IMR-90 (cell line): ENCODE measurements at regions not wholly inside any gene's neighbourhood (a gene's known extent, or its start where the extent isn't known, plus 50 kb on each side); places are given as distances from the start of the nearest gene placed in this dataset.

Source experiments
- CEBPB ChIP-seq: IDR thresholded peaks from 2 replicates; pipeline ENCODE4 v1.6.1; 2012; ENCODE audit warnings: low read depth, low read length, improper control_type of control experiment
- CHD1 ChIP-seq: IDR thresholded peaks from 2 replicates; pipeline ENCODE4 v1.6.1; 2012; ENCODE audit warnings: low read depth, low read length, improper control_type of control experiment
- CTCF ChIP-seq: conservative IDR thresholded peaks from 2 replicates; pipeline ENCODE4 v1.5.1; 2012; ENCODE audit warnings: mild to moderate bottlenecking, low read depth, low read length, improper control_type of control experiment
- MXI1 ChIP-seq: IDR thresholded peaks from 2 replicates; pipeline ENCODE4 v1.6.1; 2012; ENCODE audit warnings: low read depth, mild to moderate bottlenecking, low read length, moderate library complexity, borderline replicate concordance
- NFE2L2 ChIP-seq: fragments of 150-350 bp; IDR thresholded peaks from 2 replicates; pipeline ENCODE4 v1.6.1; 2016; ENCODE audit warnings: low read depth, mild to moderate bottlenecking, low read length
- POLR2A ChIP-seq: IDR thresholded peaks from 2 replicates; pipeline ENCODE4 v1.6.1; 2012; ENCODE audit warnings: mild to moderate bottlenecking, low read depth, low read length
- RAD21 ChIP-seq: IDR thresholded peaks from 2 replicates; pipeline ENCODE4 v1.6.1; 2012; ENCODE audit warnings: low read length, improper control_type of control experiment
- RCOR1 ChIP-seq: IDR thresholded peaks from 2 replicates; pipeline ENCODE4 v1.6.1; 2012; ENCODE audit warnings: mild to moderate bottlenecking, low read length, improper control_type of control experiment; ENCODE audit not compliant: insufficient replicate concordance
- SMC3 ChIP-seq: fragments of 150-350 bp; IDR thresholded peaks from 2 replicates; pipeline ENCODE4 v1.6.1; 2016; ENCODE audit warnings: low read depth, mild to moderate bottlenecking, antibody characterized with exemption, low read length, moderate library complexity
- TF ChIP-seq, protein P1 (sequence below): fragments of 150-350 bp; IDR thresholded peaks from 2 replicates; pipeline ENCODE4 v1.6.1; 2016; ENCODE audit warnings: low read depth, mild to moderate bottlenecking, low read length, moderate library complexity, borderline replicate concordance

GRCh38 chr18:5825663-5826062, 69.7 kb downstream of the TMEM200C start:
- no peak for TF ChIP-seq CTCF
- TF ChIP-seq POLR2A, result no peak
- TF ChIP-seq MXI1, result no peak
- TF ChIP-seq, protein P1, sequence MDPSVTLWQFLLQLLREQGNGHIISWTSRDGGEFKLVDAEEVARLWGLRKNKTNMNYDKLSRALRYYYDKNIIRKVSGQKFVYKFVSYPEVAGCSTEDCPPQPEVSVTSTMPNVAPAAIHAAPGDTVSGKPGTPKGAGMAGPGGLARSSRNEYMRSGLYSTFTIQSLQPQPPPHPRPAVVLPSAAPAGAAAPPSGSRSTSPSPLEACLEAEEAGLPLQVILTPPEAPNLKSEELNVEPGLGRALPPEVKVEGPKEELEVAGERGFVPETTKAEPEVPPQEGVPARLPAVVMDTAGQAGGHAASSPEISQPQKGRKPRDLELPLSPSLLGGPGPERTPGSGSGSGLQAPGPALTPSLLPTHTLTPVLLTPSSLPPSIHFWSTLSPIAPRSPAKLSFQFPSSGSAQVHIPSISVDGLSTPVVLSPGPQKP, result no peak
- TF ChIP-seq SMC3, result no peak
- TF ChIP-seq RCOR1, result no peak
- TF ChIP-seq RAD21, result no peak
- TF ChIP-seq NFE2L2, result no peak
- TF ChIP-seq CHD1, result no peak
- no peak for TF ChIP-seq CEBPB
